Activated CD4-positive, alpha-beta T cell treated with anti-CD3 and anti-CD28 coated beads for 36 hours (primary cell): ENCODE measurements at regions not wholly inside any gene's neighbourhood (a gene's known extent, or its start where the extent isn't known, plus 50 kb on each side); places are given as distances from the start of the nearest gene placed in this dataset.

Source experiments
- ATAC-seq: fragments of 200-7000 bp; cut with Tn5 transposase; one replicate; pipeline ENCODE4 v1.10.0; 2021; ENCODE audit warnings: mild to moderate bottlenecking, moderate library complexity
- CTCF ChIA-PET: fragments of 350-600 bp; sonication (Branson Sonifier 250); formaldehyde crosslinking; loops from one replicate; lab custom pipeline; 2021; ENCODE audit warnings: antibody characterized with exemption; lab: Charles Lee
- POLR2A ChIA-PET: fragments of 350-600 bp; sonication (Branson Sonifier 250); formaldehyde crosslinking; loops from one replicate; lab custom pipeline; 2021; ENCODE audit warnings: antibody characterized with exemption, inconsistent platforms; lab: Charles Lee
- DNase-seq: peaks from one replicate; pipeline ENCODE4 v3.0.0-alpha.2; 2020
- H3K27ac Mint-ChIP-seq: one replicate; pipeline ENCODE4 v1.8.0; 2021; ENCODE audit warnings: mixed read lengths
- H3K27me3 Mint-ChIP-seq: one replicate; pipeline ENCODE4 v1.8.0; 2021; ENCODE audit warnings: mixed read lengths
- H3K36me3 Mint-ChIP-seq: one replicate; pipeline ENCODE4 v1.8.0; 2021; ENCODE audit warnings: low read depth, mixed read lengths
- H3K4me1 Mint-ChIP-seq: one replicate; pipeline ENCODE4 v1.8.0; 2021; ENCODE audit warnings: mixed read lengths
- H3K4me3 Mint-ChIP-seq: one replicate; pipeline ENCODE4 v1.8.0; 2021; ENCODE audit warnings: mild to moderate bottlenecking, moderate library complexity, mixed read lengths
- H3K9me3 Mint-ChIP-seq: one replicate; pipeline ENCODE4 v1.8.0; 2021; ENCODE audit warnings: low read depth, mixed read lengths
- intact Hi-C, 2 experiments: fragments of 100-400 bp; cut with DNase I in 1 of 2; cut with micrococcal nuclease in 1 of 2; formaldehyde crosslinking; loops; one replicate each; pipeline versions ENCODE4 v1.14.2 to v1.15.1; 2022 to 2024; cut with DNase I, micrococcal nuclease

DNA sequence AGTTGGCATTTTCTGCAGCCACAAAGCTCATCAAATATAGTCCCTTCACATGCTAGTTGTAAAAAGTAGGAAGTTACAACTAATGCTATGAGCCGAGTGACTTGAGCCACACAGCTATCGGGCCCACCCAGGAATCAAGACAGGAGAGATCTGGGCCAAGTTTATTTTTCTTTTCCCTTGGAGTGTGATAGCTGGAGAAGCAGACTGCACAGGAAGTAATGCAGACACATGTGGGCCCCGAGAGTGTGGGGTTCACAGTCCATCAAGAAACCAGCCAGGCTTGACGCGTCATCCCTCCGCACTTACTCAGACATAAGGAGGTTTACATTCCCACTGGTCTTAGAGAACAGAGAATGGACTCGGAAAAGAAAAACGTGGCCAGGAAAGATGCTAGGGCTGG lies 403.1 kb upstream of the CDH11 start:
- DNase-seq = no peak
- no peaks in the 10 kb centered on the region for H3K36me3 Mint-ChIP-seq

GRCh38 chr16:65524231-65524630 lies 402.4 kb upstream of the CDH11 start:
- H3K27ac Mint-ChIP-seq = no peak overlapping the region
- H3K36me3 Mint-ChIP-seq = no peaks in the 10 kb centered on the region
- intact Hi-C loops = no loop called here
- DNase-seq (no peak), ATAC-seq (no peak)
- no peaks in the 10 kb centered on the region for H3K27me3 Mint-ChIP-seq
- H3K4me3 Mint-ChIP-seq = no peak overlapping the region
- no peaks in the 10 kb centered on the region for H3K4me1 Mint-ChIP-seq
- CTCF ChIA-PET = no interaction called here
- H3K9me3 Mint-ChIP-seq = no peaks in the 10 kb centered on the region
- POLR2A ChIA-PET = no interaction called here

More for the DNA sequence above, 403.1 kb upstream of the CDH11 start:
- no peak overlapping the region for H3K27ac Mint-ChIP-seq
- H3K27me3 Mint-ChIP-seq = no peaks in the 10 kb centered on the region
- H3K4me3 Mint-ChIP-seq = no peak overlapping the region
- H3K4me1 Mint-ChIP-seq = no peaks in the 10 kb centered on the region
- ChIA-PET POLR2A (no interaction called here), CTCF (no interaction called here)
- no peaks in the 10 kb centered on the region for H3K9me3 Mint-ChIP-seq
- intact Hi-C loops = no loop called here
- ATAC-seq = no peak

- Mint-ChIP-seq H3K4me3 (no peak overlapping the region), H3K9me3 (no peaks in the 10 kb centered on the region), H3K4me1 (no peaks in the 10 kb centered on the region), H3K27ac (no peak overlapping the region), H3K36me3 (no peaks in the 10 kb centered on the region), H3K27me3 (no peaks in the 10 kb centered on the region)
- DNase-seq = no peak
- no peak for ATAC-seq
- ChIA-PET CTCF (no interaction called here), POLR2A (no interaction called here)
- intact Hi-C loops = no loop called here
These were observed 401.6 kb upstream of the CDH11 start for GRCh38 chr16:65523283-65523944.

- no peaks in the 10 kb centered on the region for H3K9me3 Mint-ChIP-seq
- CTCF ChIA-PET = no interaction called here
- no peaks in the 10 kb centered on the region for H3K36me3 Mint-ChIP-seq
- H3K27me3 Mint-ChIP-seq = no peaks in the 10 kb centered on the region
- no peak overlapping the region for H3K27ac Mint-ChIP-seq
- no peak overlapping the region for H3K4me3 Mint-ChIP-seq
- intact Hi-C loops = no loop called here
- ATAC-seq (no peak), DNase-seq (no peak)
- H3K4me1 Mint-ChIP-seq = no peaks in the 10 kb centered on the region
- POLR2A ChIA-PET = no interaction called here
These were observed 400.5 kb upstream of the CDH11 start for GRCh38 chr16:65522412-65522811.

DNA sequence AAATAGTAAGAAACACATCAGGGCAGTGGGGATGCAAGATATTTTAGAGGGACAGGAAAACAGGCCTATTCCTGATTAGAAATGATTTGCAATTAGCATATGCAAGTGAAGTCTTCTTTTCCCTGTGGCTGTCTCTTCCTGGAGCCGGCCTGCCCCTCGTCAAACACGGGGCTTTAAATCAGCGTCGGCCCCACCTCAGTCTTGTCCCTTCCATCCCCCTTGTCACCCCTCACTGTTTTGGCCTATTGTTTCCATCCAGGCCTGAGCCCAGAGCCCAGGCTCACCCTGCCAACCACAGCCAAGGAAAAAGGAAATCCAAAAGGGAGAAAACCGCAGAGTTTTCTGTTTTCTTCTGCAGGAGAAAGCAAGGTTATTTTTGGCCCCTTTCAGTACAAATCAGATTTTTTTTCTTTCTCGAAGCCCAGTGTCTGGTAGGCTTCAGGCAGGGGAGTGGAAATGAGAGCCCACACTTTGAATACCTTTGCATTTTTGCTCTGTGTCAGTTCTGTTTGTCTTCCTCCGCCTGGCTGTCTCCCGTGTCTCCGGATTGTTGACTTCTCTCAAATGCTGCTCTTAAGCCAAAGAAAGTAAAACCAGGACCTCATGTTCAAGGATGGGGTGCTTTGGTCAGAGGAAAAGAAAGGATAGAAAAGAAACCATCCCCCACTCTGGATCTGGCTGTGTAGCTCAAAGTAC lies 399.9 kb upstream of the CDH11 start:
- CTCF ChIA-PET = no interaction called here
- ATAC-seq = no peak
- intact Hi-C loops = no loop called here
- H3K4me3 Mint-ChIP-seq = no peak overlapping the region
- POLR2A ChIA-PET = no interaction called here
- no peak for DNase-seq
- no peaks in the 10 kb centered on the region for H3K27me3 Mint-ChIP-seq
- no peaks in the 10 kb centered on the region for H3K36me3 Mint-ChIP-seq
- no peak overlapping the region for H3K27ac Mint-ChIP-seq
- no peaks in the 10 kb centered on the region for H3K9me3 Mint-ChIP-seq
- H3K4me1 Mint-ChIP-seq = no peaks in the 10 kb centered on the region

DNA sequence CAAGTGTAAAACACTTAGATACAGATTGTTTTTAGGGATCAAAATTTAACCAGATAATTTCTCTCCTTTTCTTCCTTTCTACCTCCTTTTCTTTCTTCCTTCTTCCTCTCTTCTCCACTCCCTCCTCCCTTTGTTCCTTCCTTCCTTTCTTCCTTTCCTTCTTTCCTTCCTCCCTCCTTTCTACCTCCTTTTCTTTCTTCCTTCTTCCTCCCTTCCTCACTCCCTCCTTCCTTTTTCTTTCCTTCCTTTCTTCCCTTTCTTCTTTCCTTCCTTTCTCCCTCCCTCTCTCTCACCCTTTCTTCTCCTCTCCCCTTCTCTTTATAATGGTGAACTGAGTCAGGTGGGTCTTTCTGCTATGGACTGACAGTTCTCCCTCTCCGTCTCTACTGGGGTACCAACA lies 397.5 kb upstream of the CDH11 start:
- no peak overlapping the region for H3K27ac Mint-ChIP-seq
- POLR2A ChIA-PET = no interaction called here

DNA sequence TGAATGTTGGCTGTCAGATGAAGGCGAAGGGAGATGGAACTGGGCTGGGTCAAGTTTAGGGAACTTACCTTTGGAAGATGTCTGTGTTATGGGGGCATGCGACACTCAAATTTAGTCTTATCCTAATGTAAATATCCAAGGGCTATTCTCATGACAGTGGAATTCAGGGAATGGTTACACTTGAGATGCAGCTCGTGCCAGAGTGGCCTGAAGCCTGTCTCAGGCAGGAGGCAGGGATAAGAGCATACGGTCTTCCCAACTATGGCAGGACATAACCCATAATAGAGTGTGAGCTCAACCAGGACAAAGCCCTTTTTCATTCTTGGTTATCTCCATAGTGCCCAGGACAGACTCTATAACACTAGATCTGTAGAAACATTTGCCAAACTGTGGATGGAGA lies 393.3 kb upstream of the CDH11 start:
- no peaks in the 10 kb centered on the region for H3K4me1 Mint-ChIP-seq
- no peak overlapping the region for H3K27ac Mint-ChIP-seq
- CTCF ChIA-PET = no interaction called here
- POLR2A ChIA-PET = no interaction called here
- H3K27me3 Mint-ChIP-seq = no peaks in the 10 kb centered on the region
- no peaks in the 10 kb centered on the region for H3K9me3 Mint-ChIP-seq
- intact Hi-C loops = no loop called here
- H3K4me3 Mint-ChIP-seq = no peak overlapping the region
- ATAC-seq (no peak), DNase-seq (no peak)
- no peaks in the 10 kb centered on the region for H3K36me3 Mint-ChIP-seq

More for the DNA sequence above, 397.5 kb upstream of the CDH11 start:
- DNase-seq (no peak), ATAC-seq (no peak)
- H3K27me3 Mint-ChIP-seq = no peaks in the 10 kb centered on the region
- no peaks in the 10 kb centered on the region for H3K9me3 Mint-ChIP-seq
- CTCF ChIA-PET = interaction anchor here (0.7 kb wide), 1 partner anchor 128 kb away, joined by 3 read pairs; no protein-coding TSS in a partner anchor
- no peaks in the 10 kb centered on the region for H3K36me3 Mint-ChIP-seq
- intact Hi-C loops = no loop called here
- H3K4me3 Mint-ChIP-seq = no peak overlapping the region
- no peaks in the 10 kb centered on the region for H3K4me1 Mint-ChIP-seq

GRCh38 chr16:65510850-65511249 lies 389.0 kb upstream of the CDH11 start:
- ChIA-PET CTCF (no interaction called here), POLR2A (no interaction called here)
- no peak overlapping the region for H3K27ac Mint-ChIP-seq
- no peak for DNase-seq
- ATAC-seq = no peak
- no peaks in the 10 kb centered on the region for H3K4me1 Mint-ChIP-seq
- no peaks in the 10 kb centered on the region for H3K36me3 Mint-ChIP-seq
- no peak overlapping the region for H3K4me3 Mint-ChIP-seq
- peaks cover 3% of the 10 kb centered on the region for H3K9me3 Mint-ChIP-seq
- intact Hi-C loops = no loop called here
- H3K27me3 Mint-ChIP-seq = peaks cover 1% of the 10 kb centered on the region

- DNase-seq (no peak), ATAC-seq (no peak)
- Mint-ChIP-seq H3K4me3 (no peak overlapping the region), H3K27ac (no peak overlapping the region), H3K4me1 (no peaks in the 10 kb centered on the region), H3K27me3 (peaks cover 1% of the 10 kb centered on the region), H3K9me3 (peaks cover 3% of the 10 kb centered on the region), H3K36me3 (no peaks in the 10 kb centered on the region)
- POLR2A ChIA-PET = no interaction called here
- CTCF ChIA-PET = no interaction called here
- intact Hi-C loops = no loop called here
These were observed 388.4 kb upstream of the CDH11 start for GRCh38 chr16:65510241-65510640.

DNA sequence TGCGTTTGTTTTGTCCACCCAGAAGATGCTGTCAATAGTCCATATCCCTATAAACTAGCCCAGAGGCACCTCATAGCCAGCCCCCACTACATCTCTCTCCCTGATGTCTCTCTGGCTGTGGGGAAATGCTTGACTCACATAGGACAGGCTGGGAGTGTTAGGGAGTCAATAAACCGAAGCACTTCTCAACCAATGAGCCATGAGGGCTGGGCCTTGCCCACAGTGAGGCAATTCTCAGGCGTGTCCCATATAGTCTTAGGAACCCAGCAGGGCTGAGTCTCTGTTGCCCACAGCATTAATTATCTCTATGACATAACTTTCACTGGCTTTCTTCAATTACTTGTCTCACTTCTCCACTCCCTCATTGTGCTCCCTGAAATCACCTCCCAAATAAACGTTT lies 387.3 kb upstream of the CDH11 start:
- no peak overlapping the region for H3K27ac Mint-ChIP-seq
- DNase-seq = no peak
- intact Hi-C loops = no loop called here
- CTCF ChIA-PET = no interaction called here
- no peak overlapping the region for H3K4me3 Mint-ChIP-seq
- H3K27me3 Mint-ChIP-seq = peaks cover 1% of the 10 kb centered on the region
- no peaks in the 10 kb centered on the region for H3K4me1 Mint-ChIP-seq
- H3K9me3 Mint-ChIP-seq = peaks cover 3% of the 10 kb centered on the region
- ATAC-seq = no peak
- POLR2A ChIA-PET = no interaction called here
- no peaks in the 10 kb centered on the region for H3K36me3 Mint-ChIP-seq

DNA sequence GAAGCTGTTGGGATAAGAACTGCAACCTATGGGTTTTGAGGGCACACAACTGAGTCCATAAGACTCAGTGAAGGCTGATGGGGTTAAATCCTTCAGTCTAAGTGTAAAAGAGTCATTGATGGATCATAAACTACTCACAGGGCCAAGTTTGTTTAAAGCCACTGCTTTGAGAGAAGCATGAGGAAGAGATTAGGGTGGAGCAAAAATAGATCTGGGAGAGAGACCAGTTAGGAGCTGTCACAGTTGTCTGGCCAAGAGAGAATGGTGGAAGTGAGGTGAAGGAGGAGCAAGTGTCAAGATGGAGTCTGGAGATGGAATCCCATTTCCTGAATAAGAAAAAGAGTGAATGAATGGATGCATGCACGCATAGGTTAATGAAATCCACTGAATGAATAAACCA lies 379.1 kb upstream of the CDH11 start:
- Mint-ChIP-seq H3K27ac (no peak overlapping the region), H3K4me3 (no peak overlapping the region), H3K27me3 (no peaks in the 10 kb centered on the region), H3K4me1 (no peaks in the 10 kb centered on the region), H3K36me3 (no peaks in the 10 kb centered on the region), H3K9me3 (no peaks in the 10 kb centered on the region)
- ATAC-seq (no peak), DNase-seq (no peak)
- intact Hi-C loops = no loop called here
- POLR2A ChIA-PET = no interaction called here
- CTCF ChIA-PET = no interaction called here

GRCh38 chr16:65500007-65500406 lies 378.1 kb upstream of the CDH11 start:
- intact Hi-C loops = no loop called here
- no peaks in the 10 kb centered on the region for H3K27me3 Mint-ChIP-seq
- H3K4me1 Mint-ChIP-seq = no peaks in the 10 kb centered on the region
- H3K9me3 Mint-ChIP-seq = no peaks in the 10 kb centered on the region
- no peaks in the 10 kb centered on the region for H3K36me3 Mint-ChIP-seq
- no peak overlapping the region for H3K4me3 Mint-ChIP-seq
- ATAC-seq = no peak
- H3K27ac Mint-ChIP-seq = no peak overlapping the region
- no peak for DNase-seq
- POLR2A ChIA-PET = no interaction called here
- CTCF ChIA-PET = no interaction called here
